22Rv1 (cell line): ENCODE measurements at regions not wholly inside any gene's neighbourhood (a gene's known extent, or its start where the extent isn't known, plus 50 kb on each side); places are given as distances from the start of the nearest gene placed in this dataset.

ENCODE experiments used
- ZFX ChIP-seq: fragments of 450-650 bp; IDR thresholded peaks from 2 replicates; pipeline ENCODE4 v1.6.1; 2017; ENCODE audit warnings: antibody characterized with exemption, borderline replicate concordance
- TF ChIP-seq, protein P1 (sequence below): fragments of 450-650 bp; IDR thresholded peaks from 2 replicates; pipeline ENCODE4 v1.5.1; 2017; ENCODE audit warnings: mild to moderate bottlenecking

DNA sequence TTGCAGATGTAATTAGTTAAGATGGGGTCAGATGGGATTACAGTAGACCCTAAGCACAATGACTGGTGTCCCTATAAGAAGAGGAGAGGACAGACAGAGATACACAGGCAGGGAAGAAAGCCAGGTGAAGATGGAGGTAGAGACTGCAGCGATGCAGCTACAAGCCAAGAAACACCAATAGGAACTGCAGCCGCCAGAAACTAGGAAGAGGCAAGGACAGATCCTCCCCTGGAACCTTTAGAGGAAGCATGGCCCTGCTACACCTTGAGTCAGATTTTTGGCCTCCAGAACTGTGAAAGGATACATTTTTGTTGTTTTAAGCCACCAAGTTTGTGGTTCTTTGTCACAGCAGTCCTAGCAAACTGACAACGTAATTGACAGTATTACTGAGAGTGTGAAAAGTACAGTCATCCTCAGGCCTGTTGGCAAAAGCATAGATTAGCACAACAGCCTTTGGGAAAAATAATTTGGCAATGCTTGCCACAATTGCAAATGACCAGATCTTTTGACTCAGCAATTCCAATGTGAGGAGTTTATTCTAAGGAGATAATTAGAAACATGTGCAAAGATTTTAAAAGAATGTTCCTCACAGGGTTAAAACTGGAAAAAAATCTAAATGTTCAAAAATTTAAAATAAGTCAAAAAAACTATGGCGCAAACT lies 82.6 kb upstream of the TJP1 start:
- TF ChIP-seq, protein P1, sequence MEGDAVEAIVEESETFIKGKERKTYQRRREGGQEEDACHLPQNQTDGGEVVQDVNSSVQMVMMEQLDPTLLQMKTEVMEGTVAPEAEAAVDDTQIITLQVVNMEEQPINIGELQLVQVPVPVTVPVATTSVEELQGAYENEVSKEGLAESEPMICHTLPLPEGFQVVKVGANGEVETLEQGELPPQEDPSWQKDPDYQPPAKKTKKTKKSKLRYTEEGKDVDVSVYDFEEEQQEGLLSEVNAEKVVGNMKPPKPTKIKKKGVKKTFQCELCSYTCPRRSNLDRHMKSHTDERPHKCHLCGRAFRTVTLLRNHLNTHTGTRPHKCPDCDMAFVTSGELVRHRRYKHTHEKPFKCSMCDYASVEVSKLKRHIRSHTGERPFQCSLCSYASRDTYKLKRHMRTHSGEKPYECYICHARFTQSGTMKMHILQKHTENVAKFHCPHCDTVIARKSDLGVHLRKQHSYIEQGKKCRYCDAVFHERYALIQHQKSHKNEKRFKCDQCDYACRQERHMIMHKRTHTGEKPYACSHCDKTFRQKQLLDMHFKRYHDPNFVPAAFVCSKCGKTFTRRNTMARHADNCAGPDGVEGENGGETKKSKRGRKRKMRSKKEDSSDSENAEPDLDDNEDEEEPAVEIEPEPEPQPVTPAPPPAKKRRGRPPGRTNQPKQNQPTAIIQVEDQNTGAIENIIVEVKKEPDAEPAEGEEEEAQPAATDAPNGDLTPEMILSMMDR: no peak
- TF ChIP-seq ZFX: no peak
